ENCODE measurements at regions not wholly inside any gene's neighbourhood (a gene's known extent, or its start where the extent isn't known, plus 50 kb on each side); places are given as distances from the start of the nearest gene placed in this dataset.
"Not testable (repeated sequence)": the region's sequence is repeated elsewhere in the genome, so short reads cannot be mapped to it uniquely, and the experiment has no call there.

DNA sequence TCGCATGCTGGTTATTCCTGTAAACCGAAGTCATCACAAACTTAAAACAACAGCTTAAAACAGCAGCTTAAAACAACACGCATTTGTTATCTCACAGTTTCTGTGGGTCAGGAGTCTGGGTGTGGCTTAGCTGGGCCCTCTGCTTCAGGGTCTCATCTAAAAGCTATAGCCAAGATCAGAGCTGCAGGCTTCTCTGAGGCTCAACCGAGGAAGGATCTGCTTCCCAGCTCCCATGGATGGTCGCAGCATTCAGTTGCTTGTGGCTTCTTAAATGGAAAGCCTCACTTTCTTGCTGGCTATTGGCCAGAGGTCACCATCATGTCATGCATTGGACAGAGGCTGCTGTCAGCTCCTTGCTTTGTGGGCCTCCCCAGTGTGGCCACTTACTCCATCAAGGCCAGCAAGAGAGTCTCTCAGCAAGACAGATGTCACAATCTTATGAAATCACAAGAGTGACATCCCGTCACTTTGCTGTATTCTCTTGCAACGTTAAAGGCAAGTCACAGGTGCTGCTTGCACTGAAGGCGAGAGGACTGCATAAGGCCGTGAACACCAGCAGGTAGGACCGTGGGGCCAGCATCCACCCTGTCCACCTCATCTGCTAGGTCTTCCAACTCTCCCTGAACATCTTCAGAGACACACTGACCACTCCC, 117.9 kb upstream of the TNRC6C start:
- peaks cover 5% of the 10 kb centered on the region for H3K9me3 Mint-ChIP-seq (ENCODE audit: insufficient read depth)
- no peaks in the 10 kb centered on the region for H3K27me3 Mint-ChIP-seq (ENCODE audit: low read depth)
- no peak for DNase-seq
- ChIA-PET POLR2A (no interaction called here), CTCF (no interaction called here)
- H3K27ac Mint-ChIP-seq = no peak overlapping the region
- H3K4me1 Mint-ChIP-seq (ENCODE audit: low read depth) = peaks cover 57% of the 10 kb centered on the region
- H3K4me3 Mint-ChIP-seq = no peak overlapping the region
- peaks cover 8% of the 10 kb centered on the region for H3K36me3 Mint-ChIP-seq (ENCODE audit: low read depth)
- ATAC-seq = no peak

- ATAC-seq = no peak
- peaks cover 4% of the 10 kb centered on the region for H3K36me3 Mint-ChIP-seq (ENCODE audit: low read depth)
- no peak for DNase-seq
- CTCF ChIA-PET = no interaction called here
- H3K4me1 Mint-ChIP-seq (ENCODE audit: low read depth) = peaks cover 49% of the 10 kb centered on the region
- no peak overlapping the region for H3K4me3 Mint-ChIP-seq
- peaks cover 5% of the 10 kb centered on the region for H3K9me3 Mint-ChIP-seq (ENCODE audit: insufficient read depth)
- H3K27me3 Mint-ChIP-seq (ENCODE audit: low read depth) = no peaks in the 10 kb centered on the region
- H3K27ac Mint-ChIP-seq = peak overlapping the region; percentile 9
- POLR2A ChIA-PET = interaction anchor here (1.2 kb wide), 1 partner anchor 117 kb away, joined by 6 read pairs; the partner anchor contains the start of gene TNRC6C
These were observed 116.6 kb upstream of the TNRC6C start for GRCh38 chr17:77841742-77842527.

GRCh38 chr17:77842528-77843147, 115.9 kb upstream of the TNRC6C start:
- Mint-ChIP-seq H3K27ac (peak overlapping the region; percentile 82), H3K36me3 (ENCODE audit: low read depth) (peaks cover 4% of the 10 kb centered on the region), H3K9me3 (ENCODE audit: insufficient read depth) (peaks cover 5% of the 10 kb centered on the region), H3K4me1 (ENCODE audit: low read depth) (peaks cover 44% of the 10 kb centered on the region), H3K4me3 (peak overlapping the region; percentile 10), H3K27me3 (ENCODE audit: low read depth) (no peaks in the 10 kb centered on the region)
- CTCF ChIA-PET = interaction anchor here (1.3 kb wide), 1 partner anchor 8 kb away, joined by 3 read pairs; no protein-coding TSS in a partner anchor
- ATAC-seq (no peak), DNase-seq (no peak)
- POLR2A ChIA-PET = interaction anchor here (1.2 kb wide), 1 partner anchor 116 kb away, joined by 6 read pairs; the partner anchor contains the start of gene TNRC6C

DNA sequence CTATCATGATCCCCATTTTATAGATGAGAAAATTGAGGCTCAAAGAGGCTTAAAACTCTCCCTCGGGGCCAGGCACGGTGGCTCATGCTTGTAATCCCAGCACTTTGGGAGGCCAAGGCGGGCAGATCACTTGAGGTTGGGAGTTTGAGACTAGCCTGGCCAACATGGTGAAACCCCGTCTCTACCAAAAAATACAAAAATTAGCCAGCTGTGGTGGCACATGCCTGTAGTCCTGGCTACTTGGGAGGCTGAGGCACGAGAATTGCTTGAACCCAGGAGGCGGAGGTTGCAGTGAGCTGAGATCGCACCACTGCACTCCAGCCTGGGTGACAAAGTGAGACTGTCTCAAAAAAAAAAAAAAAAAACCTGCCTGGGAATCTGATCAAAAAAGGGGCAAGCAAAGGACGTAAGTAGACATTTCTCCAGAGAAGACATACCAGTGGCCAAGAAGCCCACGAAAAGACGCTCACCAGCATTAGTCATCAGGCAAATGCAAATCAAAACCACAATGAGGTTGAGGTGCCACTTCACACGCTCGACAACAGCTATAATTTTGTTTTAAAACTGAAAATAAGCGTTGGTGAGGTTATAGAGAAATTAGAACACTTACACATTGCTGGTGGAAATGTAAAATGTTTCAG, 115.1 kb upstream of the TNRC6C start:
- ChIA-PET POLR2A (interaction anchor here (0.8 to 1.3 kb wide), 2 partner anchors 41 to 114 kb away, joined by 5 to 8 read pairs; partner anchors contain the start of gene TNRC6C), CTCF (interaction anchor here (0.9 to 1.6 kb wide), 5 partner anchors 9 to 408 kb away, joined by 3 to 4 read pairs (median 3); no protein-coding TSS in a partner anchor)
- peaks cover 42% of the 10 kb centered on the region for H3K4me1 Mint-ChIP-seq (ENCODE audit: low read depth)
- H3K4me3 Mint-ChIP-seq = peak overlapping the region; percentile 57
- H3K27ac Mint-ChIP-seq = peak overlapping the region; percentile 82
- not testable (repeated sequence) for H3K9me3 Mint-ChIP-seq (ENCODE audit: insufficient read depth); H3K27me3 Mint-ChIP-seq (ENCODE audit: low read depth); H3K36me3 Mint-ChIP-seq (ENCODE audit: low read depth)
- DNase-seq = peak; percentile 89
- ATAC-seq = peak; percentile 90

- ATAC-seq (peak; percentile 11), DNase-seq (no peak)
- peak overlapping the region; percentile 82 for H3K27ac Mint-ChIP-seq
- H3K4me1 Mint-ChIP-seq (ENCODE audit: low read depth) = peaks cover 40% of the 10 kb centered on the region
- POLR2A ChIA-PET = interaction anchor here (0.8 to 1.3 kb wide), 3 partner anchors 37 to 114 kb away, joined by 3 to 8 read pairs (median 5); partner anchors contain the start of gene TNRC6C
- H3K36me3 Mint-ChIP-seq (ENCODE audit: low read depth) = no peaks in the 10 kb centered on the region
- no peaks in the 10 kb centered on the region for H3K9me3 Mint-ChIP-seq (ENCODE audit: insufficient read depth)
- CTCF ChIA-PET = interaction anchor here (0.9 to 1.6 kb wide), 7 partner anchors 10 to 408 kb away, joined by 3 to 5 read pairs (median 3); no protein-coding TSS in a partner anchor
- peak overlapping the region; percentile 57 for H3K4me3 Mint-ChIP-seq
- no peaks in the 10 kb centered on the region for H3K27me3 Mint-ChIP-seq (ENCODE audit: low read depth)
These were observed 114.6 kb upstream of the TNRC6C start for GRCh38 chr17:77843896-77844295.

- H3K27ac Mint-ChIP-seq = no peak overlapping the region
- ChIA-PET POLR2A (interaction anchor here (1.1 kb wide), 1 partner anchor 36 kb away, joined by 3 read pairs; no protein-coding TSS in a partner anchor), CTCF (interaction anchor here (0.9 to 1.6 kb wide), 3 partner anchors 43 to 175 kb away, joined by 3 to 5 read pairs (median 4); no protein-coding TSS in a partner anchor)
- H3K36me3 Mint-ChIP-seq (ENCODE audit: low read depth) = no peaks in the 10 kb centered on the region
- DNase-seq (no peak), ATAC-seq (no peak)
- no peak overlapping the region for H3K4me3 Mint-ChIP-seq
- H3K9me3 Mint-ChIP-seq (ENCODE audit: insufficient read depth) = no peaks in the 10 kb centered on the region
- peaks cover 40% of the 10 kb centered on the region for H3K4me1 Mint-ChIP-seq (ENCODE audit: low read depth)
- H3K27me3 Mint-ChIP-seq (ENCODE audit: low read depth) = no peaks in the 10 kb centered on the region
These were observed 113.8 kb upstream of the TNRC6C start for GRCh38 chr17:77844681-77845080.

GRCh38 chr17:77845541-77846225, 112.8 kb upstream of the TNRC6C start:
- Mint-ChIP-seq H3K27ac (peak overlapping the region; percentile 70), H3K4me1 (ENCODE audit: low read depth) (peaks cover 40% of the 10 kb centered on the region), H3K27me3 (ENCODE audit: low read depth) (no peaks in the 10 kb centered on the region), H3K9me3 (ENCODE audit: insufficient read depth) (no peaks in the 10 kb centered on the region), H3K36me3 (ENCODE audit: low read depth) (no peaks in the 10 kb centered on the region), H3K4me3 (no peak overlapping the region)
- ATAC-seq = no peak
- ChIA-PET POLR2A (interaction anchor here (0.9 kb wide), 1 partner anchor 36 kb away, joined by 3 read pairs; no protein-coding TSS in a partner anchor), CTCF (no interaction called here)
- DNase-seq = no peak

DNA sequence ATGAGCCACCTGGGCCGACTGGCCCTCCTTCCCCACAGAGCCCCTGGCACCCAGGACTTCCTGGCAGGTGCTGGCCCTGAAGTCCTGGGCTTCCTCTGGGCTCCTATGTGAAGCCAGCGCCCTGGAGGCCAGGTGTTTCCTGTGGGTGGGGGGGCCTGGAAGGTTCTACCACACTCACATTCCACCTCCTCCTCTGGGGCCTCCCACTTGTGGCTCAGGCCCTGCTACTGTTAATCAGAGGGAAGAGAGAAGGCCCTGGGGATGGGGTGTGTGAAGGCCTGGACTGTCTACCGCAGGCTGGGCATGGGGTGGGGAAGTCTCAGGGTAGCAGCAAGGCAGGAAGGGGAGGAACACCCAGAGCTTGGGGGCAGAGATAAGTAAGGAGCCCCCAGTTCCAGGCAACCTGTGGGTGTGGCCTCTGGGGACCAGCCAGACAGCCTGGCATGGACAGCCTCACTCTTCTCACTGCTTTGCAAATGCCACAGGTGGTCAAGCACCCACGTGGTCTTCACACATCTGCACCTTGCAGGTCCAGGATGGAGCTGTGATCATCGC, 111.9 kb upstream of the TNRC6C start:
- Mint-ChIP-seq H3K4me3 (no peak overlapping the region), H3K27ac (peak overlapping the region; percentile 70), H3K36me3 (ENCODE audit: low read depth) (no peaks in the 10 kb centered on the region), H3K4me1 (ENCODE audit: low read depth) (peaks cover 34% of the 10 kb centered on the region), H3K9me3 (ENCODE audit: insufficient read depth) (no peaks in the 10 kb centered on the region), H3K27me3 (ENCODE audit: low read depth) (no peaks in the 10 kb centered on the region)
- ATAC-seq = peak; percentile 28
- peak; percentile 48 for DNase-seq
- ChIA-PET POLR2A (interaction anchor here (0.8 to 0.9 kb wide), 2 partner anchors 35 to 197 kb away, joined by 3 read pairs; no protein-coding TSS in a partner anchor), CTCF (no interaction called here)

DNA sequence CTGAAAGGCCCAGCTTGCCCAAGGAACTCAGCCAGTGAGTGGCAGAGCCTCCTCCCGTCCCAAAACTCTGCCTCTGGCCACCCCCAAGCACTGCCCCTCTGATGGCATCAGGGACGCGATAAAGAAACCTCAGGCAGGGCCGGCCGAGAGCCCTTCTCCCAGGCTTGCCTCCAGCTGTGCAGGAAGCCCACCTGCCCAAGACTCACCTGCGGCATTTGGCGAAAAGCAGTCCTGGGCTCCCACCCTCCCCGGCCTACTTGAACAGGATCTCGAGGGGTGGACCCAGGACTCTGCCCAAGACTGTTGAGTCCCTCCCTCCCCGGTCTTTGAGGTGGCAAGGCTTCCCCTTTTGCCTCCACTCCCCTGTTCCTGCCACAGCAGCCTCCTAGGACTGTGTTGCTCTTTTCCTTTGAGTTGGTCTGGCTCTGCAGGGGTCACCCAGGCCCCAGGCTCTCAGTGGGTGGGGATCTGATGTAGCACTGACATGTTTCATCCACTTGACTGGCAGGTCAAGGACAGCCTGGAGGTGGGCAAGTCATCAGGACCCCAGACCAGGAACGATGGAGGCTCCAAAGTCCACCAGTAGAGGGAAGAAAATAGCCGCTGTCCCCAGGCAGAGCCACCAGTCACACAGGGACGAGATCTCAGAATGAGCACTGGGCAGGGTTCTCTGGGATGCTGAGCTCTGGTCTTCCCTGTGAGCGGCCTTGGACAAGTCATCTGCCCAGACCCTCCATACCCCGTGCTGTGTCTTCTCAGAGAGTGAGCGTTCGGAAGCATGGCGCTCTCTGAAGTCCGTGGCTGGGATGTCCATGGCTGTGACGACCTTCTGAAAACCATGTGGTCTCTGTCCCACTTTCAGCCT, 111.0 kb upstream of the TNRC6C start:
- peak overlapping the region; percentile 45 for H3K27ac Mint-ChIP-seq
- no peaks in the 10 kb centered on the region for H3K36me3 Mint-ChIP-seq (ENCODE audit: low read depth)
- H3K4me1 Mint-ChIP-seq (ENCODE audit: low read depth) = peaks cover 25% of the 10 kb centered on the region
- ATAC-seq = no peak
- ChIA-PET POLR2A (interaction anchor here (0.8 kb wide), 1 partner anchor 197 kb away, joined by 3 read pairs; no protein-coding TSS in a partner anchor), CTCF (no interaction called here)
- no peak for DNase-seq
- no peak overlapping the region for H3K4me3 Mint-ChIP-seq
- H3K27me3 Mint-ChIP-seq (ENCODE audit: low read depth) = no peaks in the 10 kb centered on the region
- no peaks in the 10 kb centered on the region for H3K9me3 Mint-ChIP-seq (ENCODE audit: insufficient read depth)

GRCh38 chr17:77848257-77848656, 110.2 kb upstream of the TNRC6C start:
- Mint-ChIP-seq H3K27me3 (ENCODE audit: low read depth) (no peaks in the 10 kb centered on the region), H3K27ac (no peak overlapping the region), H3K4me1 (ENCODE audit: low read depth) (peaks cover 17% of the 10 kb centered on the region), H3K9me3 (ENCODE audit: insufficient read depth) (no peaks in the 10 kb centered on the region), H3K4me3 (no peak overlapping the region), H3K36me3 (ENCODE audit: low read depth) (no peaks in the 10 kb centered on the region)
- DNase-seq (no peak), ATAC-seq (no peak)
- ChIA-PET POLR2A (no interaction called here), CTCF (interaction anchor here (0.9 kb wide), 1 partner anchor 171 kb away, joined by 3 read pairs; no protein-coding TSS in a partner anchor)

Data from activated CD8-positive, alpha-beta T cell treated with anti-CD3 and anti-CD28 coated beads, Interleukin-2, amount 10 ng/mL, durations not matched to agents 7 days and 5 days (primary cell).